ENCODE measurements at regions not wholly inside any gene's neighbourhood (a gene's known extent, or its start where the extent isn't known, plus 50 kb on each side); places are given as distances from the start of the nearest gene placed in this dataset.

GRCh38 chr7:36096460-36097095, 56.5 kb upstream of the EEPD1 start:
- TF ChIP-seq CTCF (IDR thresholded peaks at IDR 0.05) (no peak), POLR2AphosphoS5 (IDR thresholded peaks at IDR 0.05) (no peak)
